GM12878 (cell line): ENCODE measurements at regions not wholly inside any gene's neighbourhood (a gene's known extent, or its start where the extent isn't known, plus 50 kb on each side); places are given as distances from the start of the nearest gene placed in this dataset.

Source experiments
- CBX5 ChIP-seq: sonication (generic); IDR thresholded peaks from 2 replicates; pipeline ENCODE4 v1.6.1; 2016; ENCODE audit warnings: low read depth, moderate library complexity, mild to moderate bottlenecking, inconsistent platforms
- CREB1 ChIP-seq: IDR thresholded peaks from 2 replicates; pipeline ENCODE4 v1.6.1; 2012; ENCODE audit warnings: low read depth, mild to moderate bottlenecking, inconsistent platforms
- EZH2 ChIP-seq: IDR thresholded peaks from 2 replicates; pipeline ENCODE4 v1.6.1; 2012; ENCODE audit warnings: low read depth, mild to moderate bottlenecking, control low read depth, inconsistent platforms, low read length, borderline replicate concordance; ENCODE audit not compliant: control insufficient read depth
- POLR2A ChIP-seq: IDR thresholded peaks from 2 replicates; pipeline ENCODE4 v1.6.1; 2011; ENCODE audit warnings: low read depth, mild to moderate bottlenecking, low read length
- TF ChIP-seq, protein P1 (sequence below): IDR thresholded peaks from 2 replicates; pipeline ENCODE4 v1.6.1; 2011; ENCODE audit warnings: borderline replicate concordance, low read depth, mild to moderate bottlenecking, moderate library complexity, mixed read lengths, low read length; ENCODE audit not compliant: insufficient read depth; ENCODE audit errors: extremely low read length
- TF ChIP-seq, protein P2 (sequence below), 3 experiments: IDR thresholded peaks in 2 of 3; conservative IDR thresholded peaks in 1 of 3; 2 replicates each; pipeline ENCODE4 v1.5.1; 2011; ENCODE audit warnings: low read depth in 3 of 3, low read length in 3 of 3, mild to moderate bottlenecking in 3 of 3, control low read depth in 2 of 3, moderate library complexity in 2 of 3, inconsistent platforms in 1 of 3, mixed read lengths in 1 of 3; ENCODE audit not compliant: control insufficient read depth in 2 of 3, insufficient read depth in 1 of 3; ENCODE audit errors: extremely low read depth in 1 of 3
- TF ChIP-seq, protein P3 (sequence below): fragments of 450-650 bp; IDR thresholded peaks from 2 replicates; pipeline ENCODE4 v1.6.1; 2017; ENCODE audit warnings: mild to moderate bottlenecking, moderate library complexity
- TF ChIP-seq, protein P4 (sequence below): IDR thresholded peaks from 2 replicates; pipeline ENCODE4 v1.6.1; 2012; ENCODE audit warnings: low read depth, low read length, improper control_type of control experiment
- TF ChIP-seq, protein P5 (sequence below): fragments of 450-650 bp; IDR thresholded peaks from 2 replicates; pipeline ENCODE4 v1.6.1; 2016; ENCODE audit warnings: mild to moderate bottlenecking

DNA sequence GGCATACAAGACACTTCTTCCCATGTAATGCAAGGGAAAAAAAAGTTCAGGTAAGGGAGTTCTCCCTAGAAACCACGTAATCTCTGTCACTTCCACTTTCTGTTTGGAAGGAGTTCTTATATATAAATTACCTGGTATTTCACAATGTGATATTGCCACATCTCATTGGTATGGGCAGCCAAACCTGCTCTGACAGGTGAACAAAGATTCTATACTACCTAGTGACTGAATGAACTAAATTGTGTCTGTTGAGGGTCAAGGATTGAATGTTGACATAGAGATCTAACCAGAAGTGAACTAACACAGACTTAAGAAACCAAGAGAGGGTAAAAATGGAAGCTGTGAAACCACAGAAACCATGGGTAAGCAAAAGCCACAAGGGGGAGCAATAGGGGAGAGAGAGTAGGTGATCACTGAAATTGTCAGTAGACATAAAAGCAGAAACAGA lies 161.3 kb downstream of the RPL10L start:
- TF ChIP-seq, protein P1, sequence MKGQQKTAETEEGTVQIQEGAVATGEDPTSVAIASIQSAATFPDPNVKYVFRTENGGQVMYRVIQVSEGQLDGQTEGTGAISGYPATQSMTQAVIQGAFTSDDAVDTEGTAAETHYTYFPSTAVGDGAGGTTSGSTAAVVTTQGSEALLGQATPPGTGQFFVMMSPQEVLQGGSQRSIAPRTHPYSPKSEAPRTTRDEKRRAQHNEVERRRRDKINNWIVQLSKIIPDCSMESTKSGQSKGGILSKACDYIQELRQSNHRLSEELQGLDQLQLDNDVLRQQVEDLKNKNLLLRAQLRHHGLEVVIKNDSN = no peak
- TF ChIP-seq CBX5 = 0 out of 2 replicates have a peak, but pooled peaks have one; percentile 44
- TF ChIP-seq, protein P2, sequence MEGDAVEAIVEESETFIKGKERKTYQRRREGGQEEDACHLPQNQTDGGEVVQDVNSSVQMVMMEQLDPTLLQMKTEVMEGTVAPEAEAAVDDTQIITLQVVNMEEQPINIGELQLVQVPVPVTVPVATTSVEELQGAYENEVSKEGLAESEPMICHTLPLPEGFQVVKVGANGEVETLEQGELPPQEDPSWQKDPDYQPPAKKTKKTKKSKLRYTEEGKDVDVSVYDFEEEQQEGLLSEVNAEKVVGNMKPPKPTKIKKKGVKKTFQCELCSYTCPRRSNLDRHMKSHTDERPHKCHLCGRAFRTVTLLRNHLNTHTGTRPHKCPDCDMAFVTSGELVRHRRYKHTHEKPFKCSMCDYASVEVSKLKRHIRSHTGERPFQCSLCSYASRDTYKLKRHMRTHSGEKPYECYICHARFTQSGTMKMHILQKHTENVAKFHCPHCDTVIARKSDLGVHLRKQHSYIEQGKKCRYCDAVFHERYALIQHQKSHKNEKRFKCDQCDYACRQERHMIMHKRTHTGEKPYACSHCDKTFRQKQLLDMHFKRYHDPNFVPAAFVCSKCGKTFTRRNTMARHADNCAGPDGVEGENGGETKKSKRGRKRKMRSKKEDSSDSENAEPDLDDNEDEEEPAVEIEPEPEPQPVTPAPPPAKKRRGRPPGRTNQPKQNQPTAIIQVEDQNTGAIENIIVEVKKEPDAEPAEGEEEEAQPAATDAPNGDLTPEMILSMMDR (IDR thresholded peaks at IDR 0.05 in 2 of 3, conservative IDR thresholded peaks at IDR 0.05 in 1 of 3; ENCODE audit: control insufficient read depth in 2 of 3, extremely low read depth in 1 of 3, insufficient read depth in 1 of 3, low read depth in 3 of 3, low read length in 3 of 3) = peak; percentile 33 to 49 (median 37); a peak in 5 of 6 replicates
- TF ChIP-seq, protein P3, sequence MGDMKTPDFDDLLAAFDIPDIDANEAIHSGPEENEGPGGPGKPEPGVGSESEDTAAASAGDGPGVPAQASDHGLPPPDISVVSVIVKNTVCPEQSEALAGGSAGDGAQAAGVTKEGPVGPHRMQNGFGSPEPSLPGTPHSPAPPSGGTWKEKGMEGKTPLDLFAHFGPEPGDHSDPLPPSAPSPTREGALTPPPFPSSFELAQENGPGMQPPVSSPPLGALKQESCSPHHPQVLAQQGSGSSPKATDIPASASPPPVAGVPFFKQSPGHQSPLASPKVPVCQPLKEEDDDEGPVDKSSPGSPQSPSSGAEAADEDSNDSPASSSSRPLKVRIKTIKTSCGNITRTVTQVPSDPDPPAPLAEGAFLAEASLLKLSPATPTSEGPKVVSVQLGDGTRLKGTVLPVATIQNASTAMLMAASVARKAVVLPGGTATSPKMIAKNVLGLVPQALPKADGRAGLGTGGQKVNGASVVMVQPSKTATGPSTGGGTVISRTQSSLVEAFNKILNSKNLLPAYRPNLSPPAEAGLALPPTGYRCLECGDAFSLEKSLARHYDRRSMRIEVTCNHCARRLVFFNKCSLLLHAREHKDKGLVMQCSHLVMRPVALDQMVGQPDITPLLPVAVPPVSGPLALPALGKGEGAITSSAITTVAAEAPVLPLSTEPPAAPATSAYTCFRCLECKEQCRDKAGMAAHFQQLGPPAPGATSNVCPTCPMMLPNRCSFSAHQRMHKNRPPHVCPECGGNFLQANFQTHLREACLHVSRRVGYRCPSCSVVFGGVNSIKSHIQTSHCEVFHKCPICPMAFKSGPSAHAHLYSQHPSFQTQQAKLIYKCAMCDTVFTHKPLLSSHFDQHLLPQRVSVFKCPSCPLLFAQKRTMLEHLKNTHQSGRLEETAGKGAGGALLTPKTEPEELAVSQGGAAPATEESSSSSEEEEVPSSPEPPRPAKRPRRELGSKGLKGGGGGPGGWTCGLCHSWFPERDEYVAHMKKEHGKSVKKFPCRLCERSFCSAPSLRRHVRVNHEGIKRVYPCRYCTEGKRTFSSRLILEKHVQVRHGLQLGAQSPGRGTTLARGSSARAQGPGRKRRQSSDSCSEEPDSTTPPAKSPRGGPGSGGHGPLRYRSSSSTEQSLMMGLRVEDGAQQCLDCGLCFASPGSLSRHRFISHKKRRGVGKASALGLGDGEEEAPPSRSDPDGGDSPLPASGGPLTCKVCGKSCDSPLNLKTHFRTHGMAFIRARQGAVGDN = no peak
- no peak for TF ChIP-seq POLR2A
- TF ChIP-seq EZH2 = no peak
- no peak for TF ChIP-seq CREB1
- TF ChIP-seq, protein P4, sequence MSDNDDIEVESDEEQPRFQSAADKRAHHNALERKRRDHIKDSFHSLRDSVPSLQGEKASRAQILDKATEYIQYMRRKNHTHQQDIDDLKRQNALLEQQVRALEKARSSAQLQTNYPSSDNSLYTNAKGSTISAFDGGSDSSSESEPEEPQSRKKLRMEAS = no peak
- TF ChIP-seq, protein P5, sequence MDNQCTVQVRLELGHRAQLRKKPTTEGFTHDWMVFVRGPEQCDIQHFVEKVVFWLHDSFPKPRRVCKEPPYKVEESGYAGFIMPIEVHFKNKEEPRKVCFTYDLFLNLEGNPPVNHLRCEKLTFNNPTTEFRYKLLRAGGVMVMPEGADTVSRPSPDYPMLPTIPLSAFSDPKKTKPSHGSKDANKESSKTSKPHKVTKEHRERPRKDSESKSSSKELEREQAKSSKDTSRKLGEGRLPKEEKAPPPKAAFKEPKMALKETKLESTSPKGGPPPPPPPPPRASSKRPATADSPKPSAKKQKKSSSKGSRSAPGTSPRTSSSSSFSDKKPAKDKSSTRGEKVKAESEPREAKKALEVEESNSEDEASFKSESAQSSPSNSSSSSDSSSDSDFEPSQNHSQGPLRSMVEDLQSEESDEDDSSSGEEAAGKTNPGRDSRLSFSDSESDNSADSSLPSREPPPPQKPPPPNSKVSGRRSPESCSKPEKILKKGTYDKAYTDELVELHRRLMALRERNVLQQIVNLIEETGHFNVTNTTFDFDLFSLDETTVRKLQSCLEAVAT = peak; percentile 96
